ENCODE measurements at regions not wholly inside any gene's neighbourhood (a gene's known extent, or its start where the extent isn't known, plus 50 kb on each side); places are given as distances from the start of the nearest gene placed in this dataset.

GRCh38 chr3:124043023-124043422, 51.1 kb upstream of the ROPN1 start:
- Histone ChIP-seq H3K27me3 (ENCODE audit: insufficient read depth, low read depth) (no peaks in the 10 kb centered on the region), H3K4me1 (ENCODE audit: low read depth, poor library complexity, severe bottlenecking) (no peaks in the 10 kb centered on the region), H3K36me3 (ENCODE audit: insufficient read depth) (no peaks in the 10 kb centered on the region), H3K4me3 (IDR thresholded peaks at IDR 0.05; ENCODE audit: insufficient read depth, low read depth, low read length) (no peak overlapping the region), H3K9ac (no peak overlapping the region), H3K79me2 (ENCODE audit: insufficient read depth, low read depth) (no peaks in the 10 kb centered on the region), H3K27ac (no peak overlapping the region), H4K20me1 (ENCODE audit: insufficient read depth) (no peaks in the 10 kb centered on the region), H2AFZ (ENCODE audit: low read depth) (no peak overlapping the region), H3K4me2 (no peak overlapping the region)
- TF ChIP-seq, protein P1, sequence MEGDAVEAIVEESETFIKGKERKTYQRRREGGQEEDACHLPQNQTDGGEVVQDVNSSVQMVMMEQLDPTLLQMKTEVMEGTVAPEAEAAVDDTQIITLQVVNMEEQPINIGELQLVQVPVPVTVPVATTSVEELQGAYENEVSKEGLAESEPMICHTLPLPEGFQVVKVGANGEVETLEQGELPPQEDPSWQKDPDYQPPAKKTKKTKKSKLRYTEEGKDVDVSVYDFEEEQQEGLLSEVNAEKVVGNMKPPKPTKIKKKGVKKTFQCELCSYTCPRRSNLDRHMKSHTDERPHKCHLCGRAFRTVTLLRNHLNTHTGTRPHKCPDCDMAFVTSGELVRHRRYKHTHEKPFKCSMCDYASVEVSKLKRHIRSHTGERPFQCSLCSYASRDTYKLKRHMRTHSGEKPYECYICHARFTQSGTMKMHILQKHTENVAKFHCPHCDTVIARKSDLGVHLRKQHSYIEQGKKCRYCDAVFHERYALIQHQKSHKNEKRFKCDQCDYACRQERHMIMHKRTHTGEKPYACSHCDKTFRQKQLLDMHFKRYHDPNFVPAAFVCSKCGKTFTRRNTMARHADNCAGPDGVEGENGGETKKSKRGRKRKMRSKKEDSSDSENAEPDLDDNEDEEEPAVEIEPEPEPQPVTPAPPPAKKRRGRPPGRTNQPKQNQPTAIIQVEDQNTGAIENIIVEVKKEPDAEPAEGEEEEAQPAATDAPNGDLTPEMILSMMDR (conservative IDR thresholded peaks at IDR 0.05; ENCODE audit: low read depth, low read length): no peak

GRCh38 chr3:124044956-124045355, 53.0 kb upstream of the ROPN1 start:
- Histone ChIP-seq H3K36me3 (ENCODE audit: insufficient read depth) (no peaks in the 10 kb centered on the region), H3K79me2 (ENCODE audit: insufficient read depth, low read depth) (no peaks in the 10 kb centered on the region), H2AFZ (ENCODE audit: low read depth) (no peak overlapping the region), H3K9ac (no peak overlapping the region), H3K27me3 (ENCODE audit: insufficient read depth, low read depth) (no peaks in the 10 kb centered on the region), H3K4me2 (no peak overlapping the region), H3K27ac (no peak overlapping the region), H3K4me3 (IDR thresholded peaks at IDR 0.05; ENCODE audit: insufficient read depth, low read depth, low read length) (no peak overlapping the region), H4K20me1 (ENCODE audit: insufficient read depth) (no peaks in the 10 kb centered on the region), H3K4me1 (ENCODE audit: low read depth, poor library complexity, severe bottlenecking) (no peaks in the 10 kb centered on the region)
- TF ChIP-seq, protein P1 (conservative IDR thresholded peaks at IDR 0.05; ENCODE audit: low read depth, low read length): no peak

DNA sequence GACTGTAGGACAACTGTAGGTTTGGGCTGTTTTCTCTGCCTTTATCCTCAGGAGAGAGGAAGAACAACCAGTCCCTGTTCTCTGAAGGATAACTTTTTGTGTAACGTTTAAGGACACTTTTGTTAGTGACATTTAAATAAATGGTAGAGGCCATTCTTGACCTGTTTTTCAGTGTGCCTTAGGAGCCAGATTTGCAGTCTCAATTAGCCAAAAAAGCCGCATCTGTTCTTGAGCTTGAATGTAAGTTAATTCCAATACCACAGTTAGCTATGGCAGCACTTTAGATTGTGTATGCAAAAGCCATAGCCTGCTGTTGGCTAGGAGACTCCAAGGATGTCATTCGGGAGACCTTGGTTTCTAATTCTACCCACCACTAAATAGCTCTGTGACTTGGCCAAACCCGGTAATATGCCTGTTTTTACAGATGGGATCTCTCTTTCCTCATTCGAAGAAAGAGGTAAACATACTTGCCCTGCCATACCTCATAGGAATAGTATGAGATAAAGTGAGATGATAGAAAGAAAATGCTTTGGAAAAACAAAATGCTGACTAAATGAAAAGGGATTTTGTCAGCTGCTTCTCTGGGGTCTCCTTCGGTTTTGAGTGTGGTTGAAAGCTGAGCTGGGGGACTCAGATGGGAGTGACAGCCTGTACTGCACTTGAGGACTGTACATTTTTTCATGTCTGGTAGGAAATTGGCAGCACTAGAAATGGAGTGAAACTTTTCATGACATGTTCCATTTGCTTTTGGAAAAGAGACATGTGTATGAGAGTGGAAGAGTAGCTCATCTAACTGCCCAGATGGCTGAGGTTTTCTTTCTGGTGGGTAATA, 57.3 kb upstream of the ROPN1 start:
- Histone ChIP-seq H3K27me3 (ENCODE audit: insufficient read depth, low read depth) (no peaks in the 10 kb centered on the region), H3K4me2 (no peak overlapping the region), H3K4me3 (IDR thresholded peaks at IDR 0.05; ENCODE audit: insufficient read depth, low read depth, low read length) (no peak overlapping the region), H3K36me3 (ENCODE audit: insufficient read depth) (no peaks in the 10 kb centered on the region), H3K27ac (no peak overlapping the region), H3K4me1 (ENCODE audit: low read depth, poor library complexity, severe bottlenecking) (peaks cover 8% of the 10 kb centered on the region), H3K79me2 (ENCODE audit: insufficient read depth, low read depth) (no peaks in the 10 kb centered on the region), H4K20me1 (ENCODE audit: insufficient read depth) (no peaks in the 10 kb centered on the region), H2AFZ (ENCODE audit: low read depth) (no peak overlapping the region), H3K9ac (no peak overlapping the region)
- TF ChIP-seq, protein P1 (conservative IDR thresholded peaks at IDR 0.05; ENCODE audit: low read depth, low read length): no peak

GRCh38 chr3:124051636-124052035, 59.7 kb upstream of the ROPN1 start:
- H3K4me3 ChIP-seq (IDR thresholded peaks at IDR 0.05; ENCODE audit: insufficient read depth, low read depth, low read length): no peak overlapping the region
- H3K79me2 ChIP-seq (ENCODE audit: insufficient read depth, low read depth): no peaks in the 10 kb centered on the region
- TF ChIP-seq, protein P1 (conservative IDR thresholded peaks at IDR 0.05; ENCODE audit: low read depth, low read length): no peak
- no peak overlapping the region for H3K9ac ChIP-seq
- no peak overlapping the region for H3K27ac ChIP-seq
- no peaks in the 10 kb centered on the region for H3K27me3 ChIP-seq (ENCODE audit: insufficient read depth, low read depth)
- no peaks in the 10 kb centered on the region for H4K20me1 ChIP-seq (ENCODE audit: insufficient read depth)
- no peaks in the 10 kb centered on the region for H3K36me3 ChIP-seq (ENCODE audit: insufficient read depth)
- peaks cover 11% of the 10 kb centered on the region for H3K4me1 ChIP-seq (ENCODE audit: low read depth, poor library complexity, severe bottlenecking)
- H2AFZ ChIP-seq (ENCODE audit: low read depth): no peak overlapping the region
- no peak overlapping the region for H3K4me2 ChIP-seq

Measured in KMS-11 (cell line).